ENCODE measurements at regions not wholly inside any gene's neighbourhood (a gene's known extent, or its start where the extent isn't known, plus 50 kb on each side); places are given as distances from the start of the nearest gene placed in this dataset.

DNA sequence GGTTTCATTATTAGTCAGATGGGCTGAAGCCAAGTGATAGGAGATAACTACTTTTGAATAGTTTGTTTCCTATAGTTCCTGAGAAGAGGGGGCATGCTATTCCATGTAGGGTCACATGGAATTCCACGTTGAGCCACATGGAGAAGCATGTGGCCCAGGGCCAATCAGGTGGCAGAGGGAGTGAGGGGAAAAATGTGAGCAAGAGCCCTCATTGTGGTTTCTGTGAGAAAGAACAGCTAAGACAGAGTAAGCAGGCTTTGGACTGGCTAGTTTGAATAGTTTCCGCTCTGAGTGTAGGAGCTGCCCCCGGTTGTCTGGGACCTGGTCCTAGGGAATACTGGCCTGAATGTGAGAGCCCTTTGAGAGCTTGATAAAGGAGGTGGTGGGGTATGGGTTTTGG is 69.9 kb upstream of the CNTNAP4 start:
- WGBS (ENCODE audit: low lambda C conversion rate, missing lambda C conversion rate): 65% methylated on average over 3 of the region's 3 CpGs
- no peak overlapping the region for H2AFZ ChIP-seq
- no peak overlapping the region for H3K4me2 ChIP-seq
- no peak for TF ChIP-seq EZH2phosphoT487 (IDR thresholded peaks at IDR 0.05; ENCODE audit: low read depth, severe bottlenecking, unreplicated experiment)
- no peak for TF ChIP-seq EZH2 (IDR thresholded peaks at IDR 0.05; ENCODE audit: borderline replicate concordance)
- no peak for TF ChIP-seq CTCF (IDR thresholded peaks at IDR 0.05; ENCODE audit: poor library complexity)
- no peaks in the 10 kb centered on the region for H3K27me3 ChIP-seq
- no peak overlapping the region for H3K27ac ChIP-seq
- H3K36me3 ChIP-seq (replicated peaks; ENCODE audit: insufficient read depth, low read depth): no peaks in the 10 kb centered on the region
- no peak for DNase-seq (ENCODE audit: low spot score)
- no peak overlapping the region for H3K4me3 ChIP-seq
- no peaks in the 10 kb centered on the region for H4K20me1 ChIP-seq (ENCODE audit: insufficient read depth, poor library complexity, severe bottlenecking)
- no peaks in the 10 kb centered on the region for H3K4me1 ChIP-seq (ENCODE audit: insufficient read depth)
- H3K9me3 ChIP-seq (ENCODE audit: low read depth): no peaks in the 10 kb centered on the region
- no peaks in the 10 kb centered on the region for H3K79me2 ChIP-seq
- no peaks in the 10 kb centered on the region for H3K9me2 ChIP-seq (replicated peaks; ENCODE audit: insufficient read depth)

GRCh38 chr16:76210157-76210556 is 67.0 kb upstream of the CNTNAP4 start:
- no peak for DNase-seq (ENCODE audit: low spot score)
- Histone ChIP-seq H3K27me3 (no peaks in the 10 kb centered on the region), H3K4me3 (no peak overlapping the region), H3K79me2 (no peaks in the 10 kb centered on the region), H4K20me1 (ENCODE audit: insufficient read depth, poor library complexity, severe bottlenecking) (no peaks in the 10 kb centered on the region), H3K9me2 (replicated peaks; ENCODE audit: insufficient read depth) (no peaks in the 10 kb centered on the region), H2AFZ (no peak overlapping the region), H3K27ac (no peak overlapping the region), H3K4me2 (no peak overlapping the region), H3K9me3 (ENCODE audit: low read depth) (no peaks in the 10 kb centered on the region), H3K4me1 (ENCODE audit: insufficient read depth) (no peaks in the 10 kb centered on the region), H3K36me3 (replicated peaks; ENCODE audit: insufficient read depth, low read depth) (no peaks in the 10 kb centered on the region)
- WGBS (ENCODE audit: low lambda C conversion rate, missing lambda C conversion rate): 90% methylated on average over 5 of the region's 5 CpGs
- TF ChIP-seq EZH2 (IDR thresholded peaks at IDR 0.05; ENCODE audit: borderline replicate concordance): no peak
- TF ChIP-seq CTCF (IDR thresholded peaks at IDR 0.05; ENCODE audit: poor library complexity): no peak
- TF ChIP-seq EZH2phosphoT487 (IDR thresholded peaks at IDR 0.05; ENCODE audit: low read depth, severe bottlenecking, unreplicated experiment): no peak

DNA sequence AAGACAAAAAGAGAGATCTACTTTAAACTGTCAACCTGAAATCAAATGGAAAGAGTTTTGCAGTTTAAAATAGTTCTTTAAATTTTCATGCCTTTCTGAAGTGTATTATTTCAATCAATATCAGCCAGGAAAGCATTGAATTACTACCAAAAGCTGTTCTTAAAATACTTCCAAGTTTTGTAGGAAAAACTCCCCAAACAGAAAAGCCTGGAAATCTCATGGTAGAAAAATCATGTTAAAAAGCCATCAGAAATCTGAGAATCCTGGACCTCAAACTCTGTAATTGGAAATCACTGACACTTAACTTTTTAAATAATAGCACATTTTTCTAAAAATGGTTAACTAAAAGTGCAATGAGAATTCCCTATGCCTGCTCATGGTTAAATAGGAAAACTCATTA is 63.3 kb upstream of the CNTNAP4 start:
- Histone ChIP-seq H3K79me2 (no peaks in the 10 kb centered on the region), H3K9me3 (ENCODE audit: low read depth) (no peaks in the 10 kb centered on the region), H3K4me1 (ENCODE audit: insufficient read depth) (no peaks in the 10 kb centered on the region), H4K20me1 (ENCODE audit: insufficient read depth, poor library complexity, severe bottlenecking) (no peaks in the 10 kb centered on the region), H3K9me2 (replicated peaks; ENCODE audit: insufficient read depth) (no peaks in the 10 kb centered on the region), H3K27me3 (no peaks in the 10 kb centered on the region), H3K27ac (no peak overlapping the region), H2AFZ (no peak overlapping the region), H3K4me2 (no peak overlapping the region), H3K36me3 (replicated peaks; ENCODE audit: insufficient read depth, low read depth) (no peaks in the 10 kb centered on the region), H3K4me3 (no peak overlapping the region)
- DNase-seq (ENCODE audit: low spot score): no peak
- TF ChIP-seq CTCF (IDR thresholded peaks at IDR 0.05; ENCODE audit: poor library complexity) (no peak), EZH2phosphoT487 (IDR thresholded peaks at IDR 0.05; ENCODE audit: low read depth, severe bottlenecking, unreplicated experiment) (no peak), EZH2 (IDR thresholded peaks at IDR 0.05; ENCODE audit: borderline replicate concordance) (no peak)

GRCh38 chr16:76214856-76215255 is 62.3 kb upstream of the CNTNAP4 start:
- Histone ChIP-seq H4K20me1 (ENCODE audit: insufficient read depth, poor library complexity, severe bottlenecking) (no peaks in the 10 kb centered on the region), H3K4me3 (no peak overlapping the region), H3K27ac (no peak overlapping the region), H2AFZ (no peak overlapping the region), H3K36me3 (replicated peaks; ENCODE audit: insufficient read depth, low read depth) (no peaks in the 10 kb centered on the region), H3K4me1 (ENCODE audit: insufficient read depth) (no peaks in the 10 kb centered on the region), H3K9me2 (replicated peaks; ENCODE audit: insufficient read depth) (no peaks in the 10 kb centered on the region), H3K79me2 (no peaks in the 10 kb centered on the region), H3K9me3 (ENCODE audit: low read depth) (no peaks in the 10 kb centered on the region), H3K4me2 (no peak overlapping the region), H3K27me3 (no peaks in the 10 kb centered on the region)
- no peak for TF ChIP-seq CTCF (IDR thresholded peaks at IDR 0.05; ENCODE audit: poor library complexity)
- no peak for TF ChIP-seq EZH2phosphoT487 (IDR thresholded peaks at IDR 0.05; ENCODE audit: low read depth, severe bottlenecking, unreplicated experiment)
- TF ChIP-seq EZH2 (IDR thresholded peaks at IDR 0.05; ENCODE audit: borderline replicate concordance): no peak
- 54% methylated on average over 1 of the region's 1 CpG for WGBS (ENCODE audit: low lambda C conversion rate, missing lambda C conversion rate)
- DNase-seq (ENCODE audit: low spot score): no peak

Data from hepatocyte (in vitro differentiated cells).